GM10248 (cell line): ENCODE measurements at regions not wholly inside any gene's neighbourhood (a gene's known extent, or its start where the extent isn't known, plus 50 kb on each side); places are given as distances from the start of the nearest gene placed in this dataset.

Source experiments
- CTCF ChIA-PET: fragments of 300-600 bp; sonication (Branson Sonifier 250); formaldehyde crosslinking; extraction: SDS; loops from one replicate; lab custom pipeline; 2021; ENCODE audit warnings: antibody characterized with exemption; lab: Yijun Ruan, JAX
- POLR2A ChIA-PET: fragments of 350-650 bp; sonication (Branson Sonifier 250); formaldehyde crosslinking; extraction: SDS; loops from one replicate; lab custom pipeline; 2020; ENCODE audit warnings: antibody characterized with exemption; lab: Yijun Ruan, JAX
- DNase-seq: peaks from one replicate; pipeline ENCODE4 v3.0.0; 2012; ENCODE audit errors: extremely low spot score
- CTCF ChIP-seq: IDR thresholded peaks from 2 replicates; pipeline ENCODE4 v1.5.1; 2012; ENCODE audit warnings: mild to moderate bottlenecking, low read depth; ENCODE audit errors: extremely low read depth, missing control alignments, control extremely low read depth

- POLR2A ChIA-PET = interaction anchor here (0.5 kb wide), 1 partner anchor 127 kb away, joined by 6 read pairs; no protein-coding TSS in a partner anchor
- CTCF ChIA-PET = interaction anchor here (1.1 to 2.1 kb wide), 4 partner anchors 10 to 25 kb away, joined by 3 to 8 read pairs (median 4); no protein-coding TSS in a partner anchor
These were observed 366.1 kb upstream of the CRIM1 start for GRCh38 chr2:35989503-35989902.

GRCh38 chr2:35989040-35989439 lies 366.5 kb upstream of the CRIM1 start:
- no peak for DNase-seq
- no peak for TF ChIP-seq CTCF
- POLR2A ChIA-PET = interaction anchor here (0.5 kb wide), 1 partner anchor 127 kb away, joined by 6 read pairs; no protein-coding TSS in a partner anchor
- CTCF ChIA-PET = interaction anchor here (1.3 to 2.1 kb wide), 3 partner anchors 13 to 26 kb away, joined by 3 to 8 read pairs (median 5); no protein-coding TSS in a partner anchor

More at GRCh38 chr2:35989503-35989902, 366.1 kb upstream of the CRIM1 start:
- no peak for DNase-seq
- TF ChIP-seq CTCF = no peak

- no peak for DNase-seq
- no peak for TF ChIP-seq CTCF
- ChIA-PET POLR2A (no interaction called here), CTCF (no interaction called here)
These were observed 368.7 kb upstream of the CRIM1 start for GRCh38 chr2:35986871-35987270.

GRCh38 chr2:35978218-35978617 lies 377.4 kb upstream of the CRIM1 start:
- TF ChIP-seq CTCF = no peak
- DNase-seq = peak; percentile 18
- CTCF ChIA-PET = interaction anchor here (0.9 kb wide), 1 partner anchor 11 kb away, joined by 3 read pairs; no protein-coding TSS in a partner anchor
- POLR2A ChIA-PET = no interaction called here

GRCh38 chr2:35976611-35977010 lies 379.0 kb upstream of the CRIM1 start:
- POLR2A ChIA-PET = no interaction called here
- TF ChIP-seq CTCF = no peak
- CTCF ChIA-PET = no interaction called here
- DNase-seq = no peak

GRCh38 chr2:35973737-35974132 lies 381.8 kb upstream of the CRIM1 start:
- no peak for TF ChIP-seq CTCF
- DNase-seq = no peak
- ChIA-PET POLR2A (no interaction called here), CTCF (no interaction called here)

- ChIA-PET POLR2A (no interaction called here), CTCF (interaction anchor here (1.2 to 1.5 kb wide), 2 partner anchors 12 to 687 kb away, joined by 3 to 5 read pairs; no protein-coding TSS in a partner anchor)
- DNase-seq = no peak
- TF ChIP-seq CTCF = peak; percentile 66
These were observed 382.3 kb upstream of the CRIM1 start for GRCh38 chr2:35973132-35973736.
